22Rv1 (cell line): ENCODE measurements at regions not wholly inside any gene's neighbourhood (a gene's known extent, or its start where the extent isn't known, plus 50 kb on each side); places are given as distances from the start of the nearest gene placed in this dataset.

ENCODE experiments used
- CTCF ChIP-seq: fragments of 450-650 bp; IDR thresholded peaks from 2 replicates; pipeline ENCODE4 v1.5.1; 2017; ENCODE audit warnings: mild to moderate bottlenecking
- ZFX ChIP-seq: fragments of 450-650 bp; IDR thresholded peaks from 2 replicates; pipeline ENCODE4 v1.6.1; 2017; ENCODE audit warnings: antibody characterized with exemption, borderline replicate concordance

DNA sequence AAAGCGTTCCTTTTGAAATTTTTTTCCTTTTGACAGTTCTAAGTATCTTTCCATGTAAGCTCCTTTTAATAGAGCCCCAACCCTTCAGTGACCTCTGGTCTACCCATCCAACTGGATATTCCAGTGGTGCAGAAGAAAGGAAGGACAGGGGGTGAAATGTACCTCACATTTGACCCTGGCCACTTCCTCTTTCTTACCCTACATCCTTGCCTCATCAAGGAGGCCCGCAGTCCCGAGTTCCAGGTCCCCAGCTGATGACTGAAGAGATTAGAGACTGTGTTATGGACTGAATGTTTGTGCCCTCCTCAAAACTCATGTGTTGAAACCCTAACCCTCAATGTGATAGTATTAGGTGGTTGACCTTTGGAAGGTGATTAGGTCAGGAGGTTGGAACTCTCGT is 158.1 kb downstream of the RBM43 start:
- no peak for TF ChIP-seq CTCF
- TF ChIP-seq ZFX = no peak
